Stimulated activated CD4-positive, alpha-beta T cell treated with anti-CD3 and anti-CD28 coated beads, Interleukin-12 subunit alpha, Interleukin-12 subunit beta, amount 100 ng/mL, for 48 hours (primary cell): ENCODE measurements at regions not wholly inside any gene's neighbourhood (a gene's known extent, or its start where the extent isn't known, plus 50 kb on each side); places are given as distances from the start of the nearest gene placed in this dataset.
"Not testable (repeated sequence)": the region's sequence is repeated elsewhere in the genome, so short reads cannot be mapped to it uniquely, and the experiment has no call there.

ENCODE experiments used
- DNase-seq, 3 donors: peaks; one replicate each; pipeline ENCODE4 v3.0.0-alpha.2; 2020; ENCODE audit warnings: low read depth in 2 of 3, low spot score in 1 of 3

DNA sequence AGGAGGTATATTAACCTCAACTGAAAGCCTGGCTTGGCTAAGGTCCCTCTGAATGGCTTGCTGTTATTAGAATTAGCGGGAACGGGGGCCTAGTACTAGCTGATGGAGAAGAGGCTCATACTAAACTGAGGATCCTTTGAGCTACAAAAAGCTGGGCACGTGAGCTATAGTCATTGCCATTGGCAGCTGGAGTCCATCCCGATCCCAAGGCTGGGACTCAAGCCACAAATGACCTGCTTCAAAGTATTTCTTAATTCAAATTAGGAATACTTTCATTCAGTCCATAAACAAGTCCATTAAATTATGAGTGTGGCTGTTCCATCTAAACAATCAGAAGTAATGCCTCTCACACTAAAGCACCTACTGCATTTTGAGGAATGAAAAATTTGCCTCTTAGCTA, 114.5 kb downstream of the DACT1 start:
- DNase-seq, result no peak

DNA sequence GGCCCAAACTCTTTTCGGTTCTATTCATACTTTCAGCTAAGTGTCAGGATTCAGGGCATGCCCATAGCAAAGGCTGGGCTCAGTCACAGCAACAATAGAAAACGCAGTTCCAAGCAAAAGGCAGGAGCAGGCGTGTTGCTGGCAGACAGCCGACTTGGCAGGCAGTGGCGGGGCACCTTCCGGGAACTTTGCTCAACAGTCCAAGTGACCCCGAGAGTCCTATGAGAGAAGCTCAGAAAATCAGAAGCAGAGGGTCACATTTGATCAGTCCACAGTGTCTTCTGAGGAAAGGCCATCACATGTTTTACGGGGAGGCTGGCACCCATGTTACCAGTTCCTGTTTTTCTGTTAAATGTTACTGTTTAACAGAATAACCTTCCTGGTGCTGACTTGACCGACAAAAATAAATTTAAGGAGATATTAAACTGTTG, 115.0 kb downstream of the DACT1 start:
- DNase-seq, result no peak

GRCh38 chr14:58755031-58755925, 117.5 kb downstream of the DACT1 start:
- DNase-seq, result no peak

GRCh38 chr14:58760121-58760520, 122.4 kb downstream of the DACT1 start:
- no peak for DNase-seq

GRCh38 chr14:58762629-58763028, 124.9 kb downstream of the DACT1 start:
- no peak for DNase-seq

- no peak for DNase-seq
Observed at GRCh38 chr14:58763210-58763609, 125.4 kb downstream of the DACT1 start.

GRCh38 chr14:58765418-58765831, 127.7 kb downstream of the DACT1 start:
- no peak for DNase-seq

DNA sequence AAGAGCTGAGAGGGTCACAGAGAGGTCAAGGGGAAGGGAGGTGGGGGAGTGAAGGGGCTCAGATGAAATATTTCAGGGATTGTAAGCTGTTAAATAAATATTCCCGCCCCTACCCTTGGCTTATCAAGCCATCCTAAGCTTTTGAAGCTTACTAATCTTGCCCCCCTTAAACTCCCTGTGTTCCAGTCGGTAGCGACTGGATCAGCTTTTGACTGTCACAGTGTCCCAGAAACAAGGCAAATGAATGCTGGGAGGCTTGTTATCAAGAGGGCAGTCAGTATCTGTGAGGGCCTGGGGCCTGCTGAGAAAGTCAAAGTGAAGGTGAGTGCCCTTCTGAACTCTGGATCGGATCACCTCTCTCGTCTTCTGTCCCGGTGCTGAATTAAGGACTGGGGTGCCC, 128.1 kb downstream of the DACT1 start:
- DNase-seq, result no peak

DNA sequence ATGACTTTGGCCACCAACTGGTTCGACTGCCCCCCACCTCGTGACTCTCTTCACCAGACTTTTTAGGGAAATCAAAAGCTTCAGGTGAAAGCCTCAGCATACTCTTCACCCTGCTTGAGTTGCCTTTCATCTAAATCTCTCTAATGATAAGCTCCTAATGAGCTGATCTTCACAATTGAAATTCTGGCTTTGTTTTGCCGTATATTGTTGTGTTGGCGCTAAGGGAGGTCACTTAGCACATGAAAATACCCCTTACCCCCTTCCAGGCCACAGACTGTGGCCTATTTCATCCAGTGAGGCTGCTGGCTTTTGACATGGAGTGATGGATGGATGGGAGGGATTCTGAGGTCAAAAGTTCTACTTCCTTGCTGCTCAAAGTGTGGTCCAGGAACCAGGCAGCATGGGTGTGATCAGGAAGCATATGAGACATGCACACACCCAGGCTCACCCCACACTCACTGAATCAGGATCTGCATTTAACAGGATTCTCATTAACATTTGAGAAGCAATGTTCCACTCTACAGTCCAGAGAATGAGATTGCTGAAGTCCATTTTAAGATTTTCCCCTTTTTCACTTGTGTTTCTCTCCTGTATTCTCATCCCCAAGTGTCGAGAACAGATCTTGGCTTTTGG, 131.4 kb downstream of the DACT1 start:
- no peak for DNase-seq

DNA sequence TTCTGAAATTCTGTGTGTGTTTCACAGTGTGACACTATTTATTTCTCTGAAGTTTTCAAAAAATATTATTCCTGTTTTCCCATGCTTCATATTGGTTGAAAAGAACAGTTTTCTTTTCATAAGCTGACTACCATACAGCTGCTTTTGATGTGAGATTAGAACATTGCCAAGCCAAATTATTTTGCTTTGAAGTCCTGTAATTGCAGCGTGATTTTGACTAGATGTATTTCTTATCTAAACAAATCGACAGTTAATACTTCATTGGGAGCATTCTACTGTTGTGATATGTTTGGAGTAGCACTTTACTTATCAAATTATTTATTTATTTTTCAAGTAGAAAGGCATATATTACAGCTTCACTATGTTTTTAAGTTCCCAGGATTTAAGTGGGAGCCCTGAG, 132.0 kb downstream of the DACT1 start:
- no peak for DNase-seq

- no peak for DNase-seq
Observed at GRCh38 chr14:58770491-58770982, 132.8 kb downstream of the DACT1 start.

DNA sequence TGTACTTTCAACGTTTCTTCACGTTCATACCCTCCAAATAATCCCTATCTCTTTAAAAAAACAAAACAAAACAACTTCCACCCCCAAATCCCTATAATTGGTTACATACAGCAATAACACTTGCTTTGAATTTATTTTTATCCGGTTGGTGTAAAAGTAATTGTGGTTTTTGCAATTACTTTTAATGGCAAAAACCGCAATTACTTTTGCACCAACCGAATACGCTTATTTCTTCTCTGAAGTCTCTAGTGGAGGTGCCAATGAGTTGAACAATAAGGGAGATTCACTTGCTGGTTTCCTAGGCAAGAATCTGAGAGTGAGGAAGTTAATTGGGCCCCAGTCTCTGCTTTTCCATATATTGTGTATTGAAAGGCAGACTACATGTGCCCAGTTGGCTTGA, 133.3 kb downstream of the DACT1 start:
- DNase-seq, result no peak

DNA sequence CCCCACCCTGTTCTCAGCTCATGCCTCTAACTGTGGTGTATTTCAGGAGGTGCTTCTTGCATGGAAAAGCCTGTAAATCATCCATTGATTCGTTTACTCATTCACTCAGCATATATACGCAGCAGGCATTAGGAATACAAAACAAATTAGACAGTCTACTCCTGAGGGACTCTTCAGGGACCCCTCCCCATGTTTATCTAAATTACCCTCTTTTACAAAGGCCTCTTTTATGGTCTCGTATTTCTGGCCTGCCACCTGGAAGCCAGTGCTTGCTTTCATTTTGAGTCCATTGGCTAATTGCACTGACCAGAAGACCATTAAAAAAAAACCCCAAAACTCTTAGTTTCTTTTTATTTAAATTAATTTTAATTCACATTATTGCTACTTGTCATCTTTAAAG, 134.4 kb downstream of the DACT1 start:
- no peak for DNase-seq

DNA sequence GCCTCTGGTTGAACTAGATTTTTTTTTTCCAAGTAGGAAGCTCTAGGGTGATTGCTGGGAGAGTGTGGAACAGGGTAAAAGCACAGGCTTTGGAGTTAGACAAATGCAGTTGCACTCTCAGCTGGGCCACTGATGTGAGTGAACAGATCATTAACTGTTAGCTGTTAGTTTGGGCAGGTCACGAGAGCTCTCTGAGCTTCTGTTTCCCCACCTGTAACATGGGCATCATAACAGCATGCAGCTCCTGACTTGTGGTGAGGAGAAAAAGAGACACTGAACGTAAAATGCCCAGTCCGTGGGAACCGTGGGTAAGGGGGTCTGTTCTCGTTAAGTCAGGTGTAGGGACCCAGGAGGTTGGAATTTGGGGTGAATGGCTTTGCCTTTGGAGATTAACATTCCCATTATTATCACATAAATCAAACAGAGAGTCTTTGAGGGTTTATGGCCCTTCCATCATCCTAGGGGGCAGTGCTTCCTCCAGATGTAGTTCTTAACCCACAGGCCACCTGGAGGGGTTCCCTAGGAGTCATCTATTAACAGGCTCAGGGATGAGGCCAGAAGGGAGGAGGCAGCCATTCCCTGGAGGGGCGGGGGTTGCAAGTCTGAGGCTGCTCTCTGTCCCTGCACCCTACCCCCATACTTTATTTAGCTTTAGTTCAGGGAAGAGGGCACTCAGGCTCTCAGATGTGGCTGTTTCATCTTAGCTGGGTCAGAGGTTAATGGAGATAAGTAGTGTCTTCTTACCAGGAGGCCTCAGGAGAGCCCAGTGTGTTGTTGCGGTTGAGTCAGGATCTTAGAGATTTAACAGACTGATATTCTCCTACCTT, 135.2 kb downstream of the DACT1 start:
- DNase-seq, result no peak

GRCh38 chr14:58774531-58774930, 136.8 kb downstream of the DACT1 start:
- DNase-seq, result no peak

- DNase-seq, result not testable (repeated sequence)
Observed at GRCh38 chr14:58775130-58775529, 137.4 kb downstream of the DACT1 start.

DNA sequence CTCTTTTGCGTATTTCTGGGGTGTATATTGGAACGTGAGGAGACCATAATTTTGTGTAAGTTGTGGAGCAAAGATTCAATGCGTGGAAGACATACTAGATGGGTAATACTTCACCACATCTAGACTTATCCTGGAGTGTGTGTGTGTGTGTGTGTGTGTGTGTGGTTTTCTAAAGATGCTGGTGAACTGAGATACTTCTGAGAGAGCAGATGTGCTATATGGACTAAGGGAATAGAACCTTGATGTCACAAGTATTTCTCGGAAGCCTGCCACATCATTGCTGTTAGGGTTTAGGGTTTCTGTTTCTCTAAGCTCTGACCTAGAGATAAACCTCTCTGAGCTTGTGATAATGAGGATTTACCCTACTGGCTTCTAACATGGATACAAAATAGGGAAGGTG, 138.8 kb downstream of the DACT1 start:
- no peak for DNase-seq

DNA sequence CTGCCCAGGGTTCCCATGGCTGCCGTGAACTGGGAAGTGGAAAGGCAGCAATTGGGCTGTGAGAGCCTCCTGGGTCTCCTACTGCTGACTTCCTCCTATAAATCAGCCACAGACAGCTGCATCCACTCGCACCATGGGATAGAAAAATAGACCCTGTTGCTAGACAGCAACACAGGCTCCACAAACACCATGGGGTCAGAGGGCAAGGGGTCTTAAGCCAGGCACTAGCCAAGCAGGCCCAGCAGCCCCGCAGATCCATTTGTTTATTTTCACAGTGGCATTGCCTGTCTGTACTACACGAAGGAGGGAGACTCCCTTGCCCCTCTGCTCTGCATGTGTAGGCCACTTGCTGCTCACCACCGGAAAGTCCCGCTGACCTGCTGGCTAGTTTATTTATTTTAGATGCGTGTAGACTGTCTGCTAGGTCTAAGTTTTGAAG, 139.8 kb downstream of the DACT1 start:
- DNase-seq, result no peak

GRCh38 chr14:58778202-58778601, 140.4 kb downstream of the DACT1 start:
- DNase-seq, result no peak

GRCh38 chr14:58779376-58779775, 141.6 kb downstream of the DACT1 start:
- no peak for DNase-seq

DNA sequence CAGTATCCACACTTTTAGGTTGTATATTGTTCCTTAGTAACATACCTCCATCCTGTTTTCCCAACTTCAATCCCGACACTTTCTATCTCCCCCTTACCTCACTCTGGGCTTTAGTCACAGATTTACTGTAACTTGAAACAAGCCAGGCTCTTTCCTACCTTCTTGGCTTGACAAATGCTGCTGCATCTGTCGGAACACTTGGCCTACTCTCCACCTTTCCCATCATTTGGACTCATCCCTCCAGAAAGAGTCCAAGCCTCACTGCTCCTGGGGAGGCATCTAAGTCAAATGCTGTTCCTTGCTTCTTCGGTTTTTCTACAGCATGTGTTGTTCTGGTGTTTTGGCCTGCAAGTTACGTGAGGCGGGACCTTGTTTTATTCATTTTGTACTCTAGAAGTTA, 142.4 kb downstream of the DACT1 start:
- no peak for DNase-seq
